B cell (primary cell): ENCODE measurements at regions not wholly inside any gene's neighbourhood (a gene's known extent, or its start where the extent isn't known, plus 50 kb on each side); places are given as distances from the start of the nearest gene placed in this dataset.

ENCODE experiments used
- ATAC-seq: fragments of 200-7000 bp; cut with Tn5 transposase; one replicate; pipeline ENCODE4 v1.10.0; 2021; ENCODE audit warnings: low read depth, mild to moderate bottlenecking, moderate number of reproducible peaks, moderate library complexity
- CTCF ChIA-PET: fragments of 350-600 bp; sonication (Branson Sonifier 250); formaldehyde crosslinking; loops from one replicate; lab custom pipeline; 2021; ENCODE audit warnings: antibody characterized with exemption, inconsistent platforms; lab: Charles Lee
- POLR2A ChIA-PET: fragments of 350-600 bp; sonication (Branson Sonifier 250); formaldehyde crosslinking; loops from one replicate; lab custom pipeline; 2021; ENCODE audit warnings: antibody characterized with exemption; lab: Charles Lee
- DNase-seq: peaks from one replicate; pipeline ENCODE4 v3.0.0; 2013
- H2AFZ ChIP-seq: 2 replicates; pipeline ENCODE4 v1.6.1; 2012; ENCODE audit warnings: mild to moderate bottlenecking, low read depth, low read length; ENCODE audit not compliant: insufficient read depth, poor library complexity, severe bottlenecking
- H3K27ac ChIP-seq, 2 donors: 1 replicate in 1 of 2; 2 replicates in 1 of 2; pipeline ENCODE4 v1.5.1; 2012 to 2013; ENCODE audit warnings: low read length in 2 of 2, mild to moderate bottlenecking in 2 of 2, moderate library complexity in 1 of 2
- H3K27me3 ChIP-seq, 4 experiments: fragments of 200-600 bp in 1 of 4; sonication (generic) in 1 of 4; replicated peaks in 1 of 4; 1 replicate in 2 of 4; 2 replicates in 2 of 4; pipeline versions ENCODE4 v1.6.1 to v1.7.0; 2013 to 2016; ENCODE audit warnings: low read length in 3 of 4, mild to moderate bottlenecking in 2 of 4, mixed read lengths in 1 of 4, moderate library complexity in 1 of 4; ENCODE audit not compliant: insufficient read depth in 4 of 4, control insufficient read depth in 3 of 4; ENCODE audit errors: control extremely low read depth in 1 of 4
- H3K36me3 ChIP-seq, 2 experiments: replicated peaks in 1 of 2; 1 replicate in 1 of 2; 2 replicates in 1 of 2; pipeline versions ENCODE4 v1.6.1 to v1.7.1; 2013; ENCODE audit warnings: low read length in 1 of 2; ENCODE audit not compliant: insufficient read depth in 2 of 2, control insufficient read depth in 1 of 2; ENCODE audit errors: control extremely low read depth in 1 of 2, extremely low read depth in 1 of 2
- H3K4me1 ChIP-seq, 2 donors: fragments of 200-600 bp in 1 of 2; sonication (generic) in 1 of 2; 1 replicate in 1 of 2; 2 replicates in 1 of 2; pipeline versions ENCODE4 v1.5.1 to v1.6.1; 2013 to 2017; ENCODE audit warnings: low read length in 2 of 2; ENCODE audit not compliant: control insufficient read depth in 2 of 2, insufficient read depth in 2 of 2
- H3K4me2 ChIP-seq: replicated peaks from 2 replicates; pipeline ENCODE3; 2012; ENCODE audit warnings: mild to moderate bottlenecking, low read depth, low read length; ENCODE audit not compliant: poor library complexity, severe bottlenecking
- H3K4me3 ChIP-seq, 5 experiments: fragments of 200-600 bp in 1 of 5; sonication (generic) in 1 of 5; 1 replicate in 3 of 5; 2 replicates in 2 of 5; pipeline versions ENCODE4 v1.5.1 to v1.7.0; 2011 to 2016; ENCODE audit warnings: low read length in 4 of 5, mild to moderate bottlenecking in 4 of 5, low read depth in 2 of 5, control low read depth in 1 of 5, moderate library complexity in 1 of 5; ENCODE audit not compliant: insufficient read depth in 1 of 5; ENCODE audit errors: control extremely low read depth in 1 of 5, extremely low read depth in 1 of 5
- H3K79me2 ChIP-seq: fragments of 200-600 bp; sonication (generic); one replicate; pipeline ENCODE4 v1.6.0; 2016; ENCODE audit warnings: low read length; ENCODE audit not compliant: control insufficient read depth, insufficient read depth
- H3K9ac ChIP-seq: fragments of 200-600 bp; sonication (generic); 2 replicates; pipeline ENCODE4 v1.6.1; 2017; ENCODE audit warnings: mild to moderate bottlenecking, low read length, moderate library complexity
- H3K9me3 ChIP-seq, 3 donors: one replicate each; pipeline versions ENCODE4 v1.6.1 to v1.7.1; 2013; ENCODE audit warnings: low read length in 2 of 3; ENCODE audit not compliant: control insufficient read depth in 2 of 3, insufficient read depth in 1 of 3; ENCODE audit errors: control extremely low read depth in 1 of 3
- H4K20me1 ChIP-seq: 2 replicates; pipeline ENCODE4 v1.6.0; 2012; ENCODE audit warnings: mild to moderate bottlenecking, low read length; ENCODE audit not compliant: insufficient read depth, control insufficient read depth, poor library complexity, severe bottlenecking
- H3K27ac Mint-ChIP-seq: one replicate; pipeline ENCODE4 v1.8.0; 2021; ENCODE audit warnings: mixed read lengths
- H3K27me3 Mint-ChIP-seq: one replicate; pipeline ENCODE4 v1.8.0; 2021; ENCODE audit warnings: mixed read lengths
- H3K4me1 Mint-ChIP-seq: one replicate; pipeline ENCODE4 v1.8.0; 2021; ENCODE audit warnings: mixed read lengths
- H3K4me3 Mint-ChIP-seq: one replicate; pipeline ENCODE4 v1.8.0; 2021; ENCODE audit warnings: mixed read lengths
- H3K9me3 Mint-ChIP-seq: one replicate; pipeline ENCODE4 v1.8.0; 2022; ENCODE audit warnings: mixed read lengths; ENCODE audit not compliant: insufficient read depth
- EZH2 ChIP-seq: IDR thresholded peaks from 2 replicates; pipeline ENCODE4 v1.6.1; 2012; ENCODE audit warnings: borderline replicate concordance, low read depth, mild to moderate bottlenecking, moderate library complexity, low read length; ENCODE audit not compliant: insufficient read depth, poor library complexity, severe bottlenecking
- WGBS: methylation state at CpG from one replicate; pipeline ENCODE4 v1.1.5; 2013; ENCODE audit warnings: missing lambda C conversion rate; ENCODE audit not compliant: insufficient coverage; 5-methylcytosine and 5-hydroxymethylcytosine counted together
- intact Hi-C: fragments of 100-400 bp; cut with micrococcal nuclease; formaldehyde crosslinking; loops from one replicate; pipeline ENCODE4 v1.10.0; 2022
- TF ChIP-seq, protein P1 (sequence below): fragments of 200-600 bp; IDR thresholded peaks from one replicate; pipeline ENCODE4 v1.8.0; 2022; ENCODE audit warnings: antibody characterized with exemption, mild to moderate bottlenecking

DNA sequence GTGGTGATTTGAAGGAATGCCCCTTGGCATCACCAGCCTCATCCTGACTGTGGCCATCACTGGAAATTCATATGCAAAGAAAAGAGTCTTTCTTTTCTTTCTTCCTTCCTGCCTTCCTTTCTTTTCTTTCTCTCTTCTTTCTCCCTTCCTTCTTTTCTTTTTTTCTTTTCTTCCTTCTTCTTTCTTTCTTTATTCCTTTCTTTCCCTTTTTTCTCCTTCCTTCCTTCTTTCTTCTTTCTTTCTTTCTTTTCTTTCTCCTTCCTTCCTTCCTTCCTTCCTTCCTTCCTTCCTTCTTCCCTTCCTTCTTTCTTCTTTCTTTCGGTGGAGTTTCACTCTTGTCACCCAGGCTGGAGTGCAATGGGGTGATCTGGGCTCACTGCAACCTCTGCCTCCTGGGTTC, 58.0 kb upstream of the TMEM132D start:
- Histone ChIP-seq H3K4me1 (no peaks in the 10 kb centered on the region), H3K36me3 (no peaks in the 10 kb centered on the region), H3K9ac (no peak overlapping the region), H2AFZ (no peak overlapping the region), H3K9me3 (peaks cover 0 to 24% (median 0%) of the 10 kb centered on the region in 3 donors), H4K20me1 (no peaks in the 10 kb centered on the region), H3K27ac (no peak overlapping the region), H3K4me3 (no peak overlapping the region), H3K4me2 (no peak overlapping the region), H3K27me3 (no peaks in the 10 kb centered on the region), H3K79me2 (no peaks in the 10 kb centered on the region)
- Mint-ChIP-seq H3K27me3 (no peaks in the 10 kb centered on the region), H3K4me3 (no peak overlapping the region), H3K9me3 (peaks cover 1% of the 10 kb centered on the region), H3K27ac (no peak overlapping the region), H3K4me1 (no peaks in the 10 kb centered on the region)
- intact Hi-C loops: no loop called here
- WGBS: no CpG with 5 or more reads among the region's 1 CpG
- TF ChIP-seq, protein P1, sequence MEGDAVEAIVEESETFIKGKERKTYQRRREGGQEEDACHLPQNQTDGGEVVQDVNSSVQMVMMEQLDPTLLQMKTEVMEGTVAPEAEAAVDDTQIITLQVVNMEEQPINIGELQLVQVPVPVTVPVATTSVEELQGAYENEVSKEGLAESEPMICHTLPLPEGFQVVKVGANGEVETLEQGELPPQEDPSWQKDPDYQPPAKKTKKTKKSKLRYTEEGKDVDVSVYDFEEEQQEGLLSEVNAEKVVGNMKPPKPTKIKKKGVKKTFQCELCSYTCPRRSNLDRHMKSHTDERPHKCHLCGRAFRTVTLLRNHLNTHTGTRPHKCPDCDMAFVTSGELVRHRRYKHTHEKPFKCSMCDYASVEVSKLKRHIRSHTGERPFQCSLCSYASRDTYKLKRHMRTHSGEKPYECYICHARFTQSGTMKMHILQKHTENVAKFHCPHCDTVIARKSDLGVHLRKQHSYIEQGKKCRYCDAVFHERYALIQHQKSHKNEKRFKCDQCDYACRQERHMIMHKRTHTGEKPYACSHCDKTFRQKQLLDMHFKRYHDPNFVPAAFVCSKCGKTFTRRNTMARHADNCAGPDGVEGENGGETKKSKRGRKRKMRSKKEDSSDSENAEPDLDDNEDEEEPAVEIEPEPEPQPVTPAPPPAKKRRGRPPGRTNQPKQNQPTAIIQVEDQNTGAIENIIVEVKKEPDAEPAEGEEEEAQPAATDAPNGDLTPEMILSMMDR: no peak
- TF ChIP-seq EZH2: no peak
- ATAC-seq (no peak), DNase-seq (no peak)
- ChIA-PET CTCF (no interaction called here), POLR2A (no interaction called here)

DNA sequence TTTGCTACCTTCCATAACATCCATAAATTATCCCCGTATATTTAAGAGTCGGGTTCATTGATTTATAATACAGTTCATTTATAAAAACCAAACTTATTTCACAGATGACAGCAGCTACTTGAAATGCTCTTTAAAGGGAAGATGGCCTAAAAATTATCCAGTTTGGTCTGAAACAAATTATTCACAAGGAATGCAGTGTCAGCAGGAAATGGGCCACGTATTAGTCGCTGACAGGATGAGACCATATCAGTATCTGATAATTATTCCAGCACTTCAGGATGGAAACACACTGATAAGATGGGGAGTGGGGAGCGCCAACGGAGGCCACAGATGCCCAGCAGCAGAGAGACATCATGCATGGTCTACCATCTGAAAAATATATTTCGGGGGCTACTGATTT, 60.5 kb upstream of the TMEM132D start:
- CTCF ChIA-PET: interaction anchor here (0.6 kb wide), 1 partner anchor 101 kb away, joined by 3 read pairs; no protein-coding TSS in a partner anchor
- no peaks in the 10 kb centered on the region for H3K27me3 Mint-ChIP-seq
- Histone ChIP-seq H3K36me3 (no peaks in the 10 kb centered on the region), H3K4me1 (no peaks in the 10 kb centered on the region), H4K20me1 (no peaks in the 10 kb centered on the region), H3K9me3 (peaks cover 0 to 15% (median 0%) of the 10 kb centered on the region in 3 donors), H3K27ac (no peak overlapping the region), H3K27me3 (no peaks in the 10 kb centered on the region), H3K4me3 (no peak overlapping the region), H3K4me2 (no peak overlapping the region), H2AFZ (no peak overlapping the region), H3K79me2 (no peaks in the 10 kb centered on the region), H3K9ac (no peak overlapping the region)
- intact Hi-C loops: no loop called here
- POLR2A ChIA-PET: no interaction called here
- no peak for DNase-seq
- TF ChIP-seq, protein P1: no peak
- no peak for TF ChIP-seq EZH2
- 90% methylated on average over 3 of the region's 7 CpGs for WGBS
- no peak overlapping the region for H3K27ac Mint-ChIP-seq
- no peak for ATAC-seq
- no peak overlapping the region for H3K4me3 Mint-ChIP-seq
- H3K4me1 Mint-ChIP-seq: no peaks in the 10 kb centered on the region
- peaks cover 1% of the 10 kb centered on the region for H3K9me3 Mint-ChIP-seq
